ENCODE measurements at regions not wholly inside any gene's neighbourhood (a gene's known extent, or its start where the extent isn't known, plus 50 kb on each side); places are given as distances from the start of the nearest gene placed in this dataset.

DNA sequence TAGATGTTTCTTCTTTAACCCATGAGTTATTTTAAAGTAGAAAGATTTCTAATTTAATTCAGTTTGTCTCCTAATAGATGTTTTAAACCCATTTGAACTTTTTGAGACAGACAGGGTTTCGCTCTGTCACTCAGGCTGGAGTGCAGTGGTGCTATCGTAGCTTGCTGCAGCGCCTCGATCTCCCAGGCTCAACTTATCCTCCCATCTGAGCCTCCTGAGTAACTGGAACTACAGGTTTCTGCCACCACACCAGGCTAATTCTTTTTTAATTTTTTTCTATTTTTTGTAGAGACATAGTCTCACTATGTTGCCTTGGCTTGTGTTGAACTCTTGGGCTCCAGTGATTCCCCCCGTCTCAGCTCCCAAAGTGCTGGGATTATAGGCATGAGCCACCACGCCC is 53.0 kb upstream of the RAB18 start:
- DNase-seq: no peak

DNA sequence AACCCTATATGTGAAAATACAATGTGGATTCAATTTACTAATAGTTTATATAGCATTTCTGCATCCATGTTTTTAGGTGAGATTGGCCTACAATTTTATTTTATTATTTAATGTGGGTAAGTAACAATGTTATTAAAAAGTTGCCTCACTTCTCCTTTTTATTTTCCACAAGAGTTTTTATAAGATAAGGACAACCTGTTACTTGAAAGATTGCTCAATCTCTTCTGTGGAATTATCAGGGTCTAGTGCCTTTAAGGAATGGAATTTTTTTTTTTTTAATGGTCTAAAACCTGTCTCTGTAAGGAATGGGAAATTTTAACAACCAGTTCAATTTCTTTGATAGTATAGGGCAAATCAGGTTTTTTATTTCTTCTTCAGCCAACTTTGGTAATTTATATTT is 53.9 kb upstream of the RAB18 start:
- DNase-seq: no peak

- DNase-seq: no peak
Measured at GRCh38 chr10:27449571-27449970, 54.5 kb upstream of the RAB18 start.

DNA sequence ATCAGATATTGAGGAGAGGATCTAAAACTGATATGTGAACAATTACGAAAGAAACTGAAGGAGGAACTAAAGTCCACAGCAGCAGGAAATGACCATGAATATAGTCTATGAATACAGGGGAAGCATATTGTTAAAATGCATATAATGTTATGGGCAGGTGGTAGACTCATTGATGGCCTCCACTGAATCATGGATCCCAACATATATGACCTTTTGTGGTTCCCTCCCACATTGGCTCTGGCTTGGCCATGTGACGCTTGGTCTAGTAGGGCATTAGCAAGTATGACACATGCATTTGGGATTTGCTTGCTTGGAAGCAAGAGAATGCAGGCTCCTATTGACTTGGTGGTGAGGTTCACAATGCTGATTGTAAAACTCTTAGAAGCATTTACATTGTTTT is 55.2 kb upstream of the RAB18 start:
- DNase-seq: no peak

GRCh38 chr10:27447540-27447939 is 56.6 kb upstream of the RAB18 start:
- DNase-seq: no peak

GRCh38 chr10:27446091-27446918 is 57.8 kb upstream of the RAB18 start:
- DNase-seq: no peak

DNA sequence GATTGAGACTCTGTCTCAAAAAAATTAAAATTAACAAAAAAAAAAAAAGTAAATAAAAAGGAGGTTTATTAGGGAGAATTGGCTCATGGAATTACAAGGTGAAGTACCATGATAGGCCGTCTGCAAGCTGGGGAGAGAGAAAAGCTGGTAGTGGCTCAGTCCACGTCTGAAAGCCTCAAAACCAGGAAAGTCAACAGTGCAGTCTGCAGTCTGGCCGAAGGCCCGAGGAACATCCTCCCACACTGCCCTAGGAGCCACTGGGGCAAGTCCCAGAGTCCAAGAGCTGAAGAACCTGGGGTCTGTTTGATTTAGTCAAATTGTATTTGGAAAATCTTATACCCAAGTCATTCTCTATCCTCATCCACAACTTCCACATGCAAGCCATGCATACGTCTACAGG is 59.0 kb upstream of the RAB18 start:
- DNase-seq: no peak

- DNase-seq: no peak
Measured at GRCh38 chr10:27440478-27440877, 63.6 kb upstream of the RAB18 start.

GRCh38 chr10:27440021-27440420 is 64.1 kb upstream of the RAB18 start:
- DNase-seq: no peak

DNA sequence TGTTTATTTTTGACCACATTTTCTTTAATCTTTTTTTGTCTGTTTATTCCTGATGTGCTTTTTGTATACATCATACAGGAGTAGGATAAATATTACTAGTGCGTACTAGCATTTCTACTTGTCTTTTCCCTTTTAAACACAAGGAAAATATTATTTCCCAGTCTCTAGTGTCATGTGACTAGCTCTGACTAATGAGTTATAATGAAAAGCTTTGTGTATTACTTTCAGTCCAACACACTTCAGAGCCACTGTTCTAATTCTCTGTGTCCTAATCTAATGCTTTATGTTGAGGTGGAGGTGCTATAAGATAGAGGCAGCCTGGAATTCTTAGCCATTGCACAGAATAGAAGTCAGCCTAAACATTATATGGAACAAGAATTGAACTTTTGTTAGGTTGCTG is 65.0 kb upstream of the RAB18 start:
- DNase-seq: no peak

DNA sequence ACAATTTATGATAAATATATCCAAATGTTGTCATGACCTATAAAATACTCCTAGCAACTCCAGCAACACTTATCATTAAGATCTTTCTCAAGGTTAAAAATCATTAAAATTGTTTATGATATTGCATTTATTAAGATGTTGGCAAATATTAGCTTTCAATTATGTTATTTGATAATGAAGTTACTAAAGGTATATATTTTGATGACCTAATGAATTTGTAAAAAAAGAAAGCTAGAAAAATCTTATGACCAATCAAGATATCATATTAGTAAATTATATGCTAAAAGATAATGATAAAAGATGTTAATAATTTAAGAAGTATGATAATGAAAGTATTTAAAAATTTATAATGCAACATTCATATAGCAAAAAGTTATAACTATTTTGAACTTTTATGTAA is 66.3 kb upstream of the RAB18 start:
- no peak for DNase-seq

- DNase-seq: no peak
Measured at GRCh38 chr10:27436710-27437109, 67.4 kb upstream of the RAB18 start.

DNA sequence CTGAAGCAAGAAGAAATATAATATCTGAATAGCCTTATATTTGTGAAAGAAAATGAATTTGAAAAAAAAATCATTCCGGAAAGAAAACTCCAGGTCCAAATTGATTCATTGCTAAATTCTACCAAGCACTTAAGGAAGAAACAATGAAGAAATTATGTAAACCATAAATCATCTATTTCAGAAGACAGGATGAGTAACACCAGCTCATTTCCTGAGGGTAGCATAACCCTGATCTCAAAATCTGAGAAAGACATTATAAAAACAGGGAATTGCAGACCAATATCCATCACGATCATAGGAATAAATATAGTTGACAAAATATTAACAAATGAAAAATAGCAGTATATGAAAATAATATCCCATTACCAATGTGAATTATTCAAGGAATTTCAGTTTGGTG is 70.1 kb upstream of the RAB18 start:
- no peak for DNase-seq

GRCh38 chr10:27426948-27427467 is 77.1 kb upstream of the RAB18 start:
- no peak for DNase-seq

DNA sequence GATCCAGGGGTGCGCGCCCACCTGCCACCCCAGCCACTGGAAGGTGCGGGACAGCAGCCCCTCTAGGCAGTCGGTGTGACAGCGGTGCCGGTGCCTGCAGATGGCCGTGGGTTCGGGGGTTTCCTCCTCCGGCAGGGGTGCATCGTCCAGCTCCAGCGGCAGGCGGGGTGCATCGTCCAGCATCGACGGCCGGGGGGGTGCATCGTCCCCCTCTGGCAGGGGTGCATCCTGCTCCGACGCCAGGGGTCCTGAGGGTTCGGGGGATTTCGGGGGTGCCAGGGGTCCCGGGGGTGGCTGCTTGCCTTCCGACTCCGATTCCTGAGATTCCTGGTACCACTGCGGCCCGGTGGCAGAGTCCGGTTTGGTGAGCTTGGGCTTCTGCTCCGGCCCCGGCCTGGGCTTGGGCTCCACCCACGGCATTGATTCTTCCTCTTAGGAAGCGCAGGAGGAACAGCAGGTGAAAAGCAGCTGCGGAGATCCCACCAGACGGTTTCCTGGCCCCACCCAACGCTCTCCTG is 90.2 kb upstream of the RAB18 start:
- no peak for DNase-seq

GRCh38 chr10:27413387-27413786 is 90.7 kb upstream of the RAB18 start:
- no peak for DNase-seq

- DNase-seq: no peak
Measured at GRCh38 chr10:27410153-27410552, 94.0 kb upstream of the RAB18 start.

GRCh38 chr10:27407271-27407670 is 96.8 kb upstream of the RAB18 start:
- no peak for DNase-seq

DNA sequence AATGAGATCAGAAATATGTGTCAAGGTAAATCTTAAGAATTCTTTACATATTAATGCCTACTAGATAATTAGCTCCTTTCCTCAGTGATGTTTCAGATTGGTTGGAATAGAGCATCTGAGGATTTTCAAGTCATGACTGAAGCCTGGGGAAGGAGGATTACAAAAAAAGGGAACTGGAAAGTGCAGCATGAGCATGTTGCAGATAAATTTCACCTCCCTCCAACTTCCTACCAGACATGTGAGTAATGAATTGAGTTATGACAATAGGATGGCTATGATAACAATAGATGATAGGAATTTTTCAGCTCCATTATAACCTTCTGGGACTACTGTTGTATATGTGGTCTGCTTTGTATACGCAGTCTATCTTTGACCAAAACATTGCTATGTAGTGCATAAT is 104.2 kb upstream of the RAB18 start:
- DNase-seq: no peak

DNA sequence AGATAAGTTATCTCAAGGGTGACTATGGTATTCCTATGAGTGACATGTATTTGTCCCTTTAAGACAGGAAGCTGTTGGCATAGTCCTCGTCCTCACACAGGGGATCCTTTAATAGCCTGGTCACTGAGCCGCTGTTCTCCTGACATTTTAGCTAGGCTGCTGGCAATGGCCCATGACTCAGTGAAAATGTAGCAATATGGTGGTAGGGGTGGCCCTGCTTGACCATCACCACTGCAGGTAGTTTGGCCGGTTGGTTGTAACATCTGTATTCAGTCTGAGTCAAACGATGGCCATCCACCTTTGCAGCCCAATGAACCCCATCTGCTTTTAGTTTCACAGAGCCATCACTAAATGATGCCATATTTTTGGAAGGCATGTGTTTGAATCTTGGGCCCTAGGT is 110.1 kb upstream of the RAB18 start:
- no peak for DNase-seq

GRCh38 chr10:27392606-27393005 is 111.5 kb upstream of the RAB18 start:
- no peak for DNase-seq

DNA sequence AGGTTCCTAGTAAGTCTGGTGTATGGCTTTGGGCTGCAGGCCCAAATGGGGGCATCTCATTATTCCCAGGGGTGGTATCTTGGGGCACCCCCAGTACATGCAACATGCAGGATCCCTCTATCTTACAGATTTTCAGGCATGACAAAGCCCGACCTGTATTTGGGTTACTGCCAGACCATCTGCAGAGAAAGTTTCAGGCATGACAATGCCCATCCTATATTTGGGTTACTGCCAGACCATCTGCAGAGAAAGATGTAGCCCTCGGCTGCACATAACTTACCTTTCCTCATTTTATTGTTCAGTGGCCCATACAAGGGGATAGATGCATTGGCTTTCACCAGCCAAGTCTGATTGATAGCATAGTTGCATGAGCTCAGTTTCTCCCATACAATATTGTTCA is 112.2 kb upstream of the RAB18 start:
- DNase-seq: no peak

- no peak for DNase-seq
Measured at GRCh38 chr10:27391325-27391724, 112.8 kb upstream of the RAB18 start.

DNA sequence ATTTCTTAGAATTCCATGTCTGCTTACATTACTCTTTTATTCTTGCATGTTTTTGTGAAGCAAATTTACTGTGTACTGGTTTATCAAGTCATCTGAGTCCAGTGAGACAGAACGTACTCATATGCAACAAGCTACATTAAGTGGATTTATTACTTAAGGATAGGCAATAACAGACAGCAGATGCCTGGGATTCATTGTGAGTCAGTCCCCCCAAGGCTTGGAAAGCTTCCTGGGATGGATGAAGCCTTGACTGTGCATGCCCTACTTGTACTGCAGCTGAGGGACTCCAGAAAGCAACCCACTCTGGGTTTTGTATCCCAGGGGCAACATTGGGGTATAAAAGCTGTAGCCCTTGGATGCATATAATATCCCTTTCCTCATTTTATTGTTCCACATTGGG is 113.4 kb upstream of the RAB18 start:
- DNase-seq: no peak
